ENCODE measurements at regions not wholly inside any gene's neighbourhood (a gene's known extent, or its start where the extent isn't known, plus 50 kb on each side); places are given as distances from the start of the nearest gene placed in this dataset.

DNA sequence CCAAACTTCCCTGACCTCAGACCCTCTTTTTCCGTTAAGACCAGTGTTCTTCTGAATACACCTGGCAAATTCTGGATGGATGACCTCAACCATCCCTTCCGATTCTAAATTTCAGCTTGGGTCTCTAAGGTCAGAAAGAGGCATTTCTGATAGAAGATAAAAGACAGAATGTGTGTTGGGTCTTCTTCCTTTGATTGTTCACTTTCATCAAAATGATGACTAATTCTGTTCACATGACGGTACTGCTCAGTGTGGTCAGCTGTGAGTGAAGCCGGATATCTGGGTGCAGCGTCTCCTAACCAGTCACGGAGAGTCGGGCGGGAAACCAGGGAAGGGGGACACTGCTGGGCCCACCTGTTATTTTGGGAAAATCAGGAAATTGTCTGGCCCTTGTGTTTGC, 151.6 kb upstream of the NAV2 start:
- TF ChIP-seq ZNF274 (IDR thresholded peaks at IDR 0.05; ENCODE audit: low read depth, low read length) (no peak), YY1 (IDR thresholded peaks at IDR 0.05; ENCODE audit: insufficient read depth, insufficient read length) (no peak)
